ENCODE measurements at regions not wholly inside any gene's neighbourhood (a gene's known extent, or its start where the extent isn't known, plus 50 kb on each side); places are given as distances from the start of the nearest gene placed in this dataset.
A peak's percentile ranks its signal among the peaks of the same experiment; 100 is the strongest.
"Not testable (repeated sequence)": the region's sequence is repeated elsewhere in the genome, so short reads cannot be mapped to it uniquely, and the experiment has no call there.

- TF ChIP-seq ZMYM4 (CRISPR knock-in tag; IDR thresholded peaks at IDR 0.05) (0 out of 2 replicates have a peak, but pooled peaks have one; percentile 37), HMG20B (CRISPR knock-in tag; conservative IDR thresholded peaks at IDR 0.05) (0 out of 2 replicates have a peak, but pooled peaks have one; percentile 4), THRA (CRISPR knock-in tag; IDR thresholded peaks at IDR 0.05; ENCODE audit: borderline replicate concordance) (0 out of 2 replicates have a peak, but pooled peaks have one; percentile 26), KDM2A (CRISPR knock-in tag; IDR thresholded peaks at IDR 0.05; ENCODE audit: borderline replicate concordance, low read depth) (peak; percentile 74), TBX2 (CRISPR knock-in tag; IDR thresholded peaks at IDR 0.05; ENCODE audit: borderline replicate concordance) (peak; percentile 49), DMAP1 (CRISPR knock-in tag; IDR thresholded peaks at IDR 0.05) (peak; percentile 81; the same call in 1 of the 2 replicates), TCF12 (CRISPR knock-in tag; IDR thresholded peaks at IDR 0.05) (0 out of 2 replicates have a peak, but pooled peaks have one; percentile 39), PHF8 (CRISPR knock-in tag; IDR thresholded peaks at IDR 0.05) (peak; percentile 93), GATAD1 (CRISPR knock-in tag; IDR thresholded peaks at IDR 0.05) (peak; percentile 64), ZNF704 (CRISPR knock-in tag; IDR thresholded peaks at IDR 0.05; ENCODE audit: borderline replicate concordance) (peak; percentile 66; the same call in 1 of the 2 replicates), GTF3A (CRISPR knock-in tag; conservative IDR thresholded peaks at IDR 0.05) (peak; percentile 100), ZNF205 (CRISPR knock-in tag; IDR thresholded peaks at IDR 0.05) (peak; percentile 64; the same call in 1 of the 2 replicates), ZNF773 (CRISPR knock-in tag; IDR thresholded peaks at IDR 0.05; ENCODE audit: borderline replicate concordance) (peak; percentile 63), KMT2B (CRISPR knock-in tag; IDR thresholded peaks at IDR 0.05) (peak; percentile 86), GABPA (IDR thresholded peaks at IDR 0.05; ENCODE audit: low read depth, low read length) (peak; percentile 68), GABPA (CRISPR knock-in tag; IDR thresholded peaks at IDR 0.05; ENCODE audit: low read depth) (peak; percentile 84), MXD1 (CRISPR knock-in tag; IDR thresholded peaks at IDR 0.05) (peak; percentile 42; the same call in 1 of the 2 replicates), KLF11 (CRISPR knock-in tag; IDR thresholded peaks at IDR 0.05) (0 out of 2 replicates have a peak, but pooled peaks have one; percentile 65), ZNF740 (CRISPR knock-in tag; IDR thresholded peaks at IDR 0.05) (0 out of 2 replicates have a peak, but pooled peaks have one; percentile 36), ZNF556 (CRISPR knock-in tag; IDR thresholded peaks at IDR 0.05; ENCODE audit: borderline replicate concordance) (0 out of 2 replicates have a peak, but pooled peaks have one; percentile 22), ETV6 (CRISPR knock-in tag; conservative IDR thresholded peaks at IDR 0.05) (peak; percentile 87; the same call in 1 of the 2 replicates), POLR2AphosphoS5 (IDR thresholded peaks at IDR 0.05; ENCODE audit: low read depth, low read length) (0 out of 2 replicates have a peak, but pooled peaks have one; percentile 35)
- TF ChIP-seq TCF12 (IDR thresholded peaks at IDR 0.05): not testable (repeated sequence)
- TF ChIP-seq, protein P1, sequence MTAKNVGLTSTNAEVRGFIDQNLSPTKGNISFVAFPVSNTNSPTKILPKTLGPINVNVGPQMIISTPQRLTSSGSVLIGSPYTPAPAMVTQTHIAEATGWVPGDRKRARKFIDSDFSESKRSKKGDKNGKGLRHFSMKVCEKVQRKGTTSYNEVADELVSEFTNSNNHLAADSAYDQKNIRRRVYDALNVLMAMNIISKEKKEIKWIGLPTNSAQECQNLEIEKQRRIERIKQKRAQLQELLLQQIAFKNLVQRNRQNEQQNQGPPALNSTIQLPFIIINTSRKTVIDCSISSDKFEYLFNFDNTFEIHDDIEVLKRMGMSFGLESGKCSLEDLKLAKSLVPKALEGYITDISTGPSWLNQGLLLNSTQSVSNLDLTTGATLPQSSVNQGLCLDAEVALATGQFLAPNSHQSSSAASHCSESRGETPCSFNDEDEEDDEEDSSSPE (CRISPR knock-in tag; IDR thresholded peaks at IDR 0.05): peak; percentile 55
- TF ChIP-seq, protein P2, sequence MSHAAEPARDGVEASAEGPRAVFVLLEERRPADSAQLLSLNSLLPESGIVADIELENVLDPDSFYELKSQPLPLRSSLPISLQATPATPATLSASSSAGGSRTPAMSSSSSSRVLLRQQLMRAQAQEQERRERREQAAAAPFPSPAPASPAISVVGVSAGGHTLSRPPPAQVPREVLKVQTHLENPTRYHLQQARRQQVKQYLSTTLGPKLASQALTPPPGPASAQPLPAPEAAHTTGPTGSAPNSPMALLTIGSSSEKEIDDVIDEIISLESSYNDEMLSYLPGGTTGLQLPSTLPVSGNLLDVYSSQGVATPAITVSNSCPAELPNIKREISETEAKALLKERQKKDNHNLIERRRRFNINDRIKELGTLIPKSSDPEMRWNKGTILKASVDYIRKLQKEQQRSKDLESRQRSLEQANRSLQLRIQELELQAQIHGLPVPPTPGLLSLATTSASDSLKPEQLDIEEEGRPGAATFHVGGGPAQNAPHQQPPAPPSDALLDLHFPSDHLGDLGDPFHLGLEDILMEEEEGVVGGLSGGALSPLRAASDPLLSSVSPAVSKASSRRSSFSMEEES (CRISPR knock-in tag; IDR thresholded peaks at IDR 0.05): peak; percentile 66; the same call in 1 of the 2 replicates
These were observed 1612.3 kb downstream of the SPATA31A7 start (continued) for GRCh38 chr9:62801961-62802718.

All from HepG2 (cell line).